Tibial nerve (tissue), 4 donors: ENCODE measurements at regions not wholly inside any gene's neighbourhood (a gene's known extent, or its start where the extent isn't known, plus 50 kb on each side); places are given as distances from the start of the nearest gene placed in this dataset.

Experiments used
- EP300 ChIP-seq, 2 donors: sonication (generic); formaldehyde crosslinking; IDR thresholded peaks; one replicate each; pipeline ENCODE4 v1.6.1; 2017; ENCODE audit warnings: antibody characterized with exemption in 2 of 2, mild to moderate bottlenecking in 1 of 2
- POLR2A ChIP-seq, 2 donors: fragments of 450-650 bp; IDR thresholded peaks; one replicate each; pipeline ENCODE4 v1.6.1; 2017; ENCODE audit warnings: antibody characterized with exemption in 2 of 2, mild to moderate bottlenecking in 2 of 2, moderate library complexity in 2 of 2
- TF ChIP-seq, protein P1 (sequence below), 5 experiments: fragments of 200-600 bp in 3 of 5; fragments of 450-650 bp in 2 of 5; sonication (generic) in 3 of 5; IDR thresholded peaks; one replicate each; pipeline ENCODE4 v1.5.1; 2016 to 2019; ENCODE audit warnings: antibody characterized with exemption in 5 of 5, mild to moderate bottlenecking in 3 of 5, moderate library complexity in 2 of 5

DNA sequence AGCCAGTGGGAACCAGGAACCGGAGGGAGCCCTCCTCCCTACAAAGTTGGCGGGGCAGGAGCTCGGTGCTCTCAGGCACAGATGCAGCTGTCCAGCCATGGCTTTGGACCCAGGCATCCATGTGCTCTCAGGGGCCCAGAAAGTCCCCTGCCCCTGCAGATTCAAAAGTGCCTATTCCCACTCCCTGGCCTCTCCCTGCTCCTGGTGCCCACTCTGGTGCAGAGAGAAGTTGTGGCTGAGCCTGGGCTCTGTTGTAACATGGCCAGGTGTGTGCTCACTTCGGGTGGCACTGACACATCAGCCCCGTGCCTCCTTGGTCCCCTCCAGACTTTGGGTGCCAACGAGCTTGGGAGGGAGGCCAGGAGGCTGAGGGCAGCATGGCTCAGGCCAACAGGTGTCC lies 315.8 kb upstream of the KYNU start:
- TF ChIP-seq, protein P1, sequence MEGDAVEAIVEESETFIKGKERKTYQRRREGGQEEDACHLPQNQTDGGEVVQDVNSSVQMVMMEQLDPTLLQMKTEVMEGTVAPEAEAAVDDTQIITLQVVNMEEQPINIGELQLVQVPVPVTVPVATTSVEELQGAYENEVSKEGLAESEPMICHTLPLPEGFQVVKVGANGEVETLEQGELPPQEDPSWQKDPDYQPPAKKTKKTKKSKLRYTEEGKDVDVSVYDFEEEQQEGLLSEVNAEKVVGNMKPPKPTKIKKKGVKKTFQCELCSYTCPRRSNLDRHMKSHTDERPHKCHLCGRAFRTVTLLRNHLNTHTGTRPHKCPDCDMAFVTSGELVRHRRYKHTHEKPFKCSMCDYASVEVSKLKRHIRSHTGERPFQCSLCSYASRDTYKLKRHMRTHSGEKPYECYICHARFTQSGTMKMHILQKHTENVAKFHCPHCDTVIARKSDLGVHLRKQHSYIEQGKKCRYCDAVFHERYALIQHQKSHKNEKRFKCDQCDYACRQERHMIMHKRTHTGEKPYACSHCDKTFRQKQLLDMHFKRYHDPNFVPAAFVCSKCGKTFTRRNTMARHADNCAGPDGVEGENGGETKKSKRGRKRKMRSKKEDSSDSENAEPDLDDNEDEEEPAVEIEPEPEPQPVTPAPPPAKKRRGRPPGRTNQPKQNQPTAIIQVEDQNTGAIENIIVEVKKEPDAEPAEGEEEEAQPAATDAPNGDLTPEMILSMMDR (IDR thresholded peaks at IDR 0.05) = no peak
- TF ChIP-seq POLR2A (IDR thresholded peaks at IDR 0.05) (no peak), EP300 (IDR thresholded peaks at IDR 0.05) (no peak)
